NCI-H2196 treated with DMSO at 0.1 percent for 48 hours (cell line): ENCODE measurements at regions not wholly inside any gene's neighbourhood (a gene's known extent, or its start where the extent isn't known, plus 50 kb on each side); places are given as distances from the start of the nearest gene placed in this dataset.

ENCODE experiments used
- DNase-seq: peaks from one replicate; lab custom pipeline; 2025; ENCODE audit not compliant: unreplicated experiment; lab: John Stamatoyannopoulos, UW

DNA sequence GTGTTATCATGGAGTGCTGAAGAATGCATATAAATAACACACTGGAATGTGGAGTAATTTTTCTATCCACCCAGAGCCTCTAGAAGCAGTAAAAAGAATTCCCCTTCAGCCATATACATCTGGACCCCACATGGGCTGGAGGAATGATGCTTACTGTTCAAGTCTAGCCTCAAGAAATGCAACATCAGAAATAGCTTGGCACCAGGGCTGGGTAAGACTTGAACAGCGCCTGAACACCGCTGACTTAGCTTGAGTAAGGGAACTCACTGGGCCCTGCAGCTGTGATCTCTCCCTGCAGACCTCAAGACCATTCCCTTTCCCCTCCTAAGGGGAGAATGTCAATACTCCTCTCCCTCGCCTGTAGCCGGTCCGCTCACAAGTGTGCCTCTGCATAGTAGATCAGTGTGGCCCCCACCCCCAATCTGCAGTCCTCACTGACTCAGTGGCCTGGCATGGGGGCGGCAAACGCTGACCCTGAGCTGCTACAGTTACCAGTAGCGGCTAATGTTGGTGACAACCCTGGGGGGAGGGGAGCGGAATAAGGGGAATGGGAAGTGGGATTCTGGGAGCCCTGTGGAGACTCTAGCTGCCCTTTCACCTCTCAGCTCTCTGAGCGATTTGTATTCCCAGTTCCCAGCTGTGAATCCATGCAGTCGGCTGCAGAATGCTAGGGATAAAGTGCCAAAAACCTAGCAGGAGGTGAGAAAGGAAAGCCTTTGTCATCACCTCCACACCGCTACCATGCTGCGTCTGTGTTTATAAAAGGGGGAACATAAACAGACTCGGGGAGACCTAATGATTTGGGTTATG is 483.9 kb downstream of the DISC1 start:
- DNase-seq = no peak

DNA sequence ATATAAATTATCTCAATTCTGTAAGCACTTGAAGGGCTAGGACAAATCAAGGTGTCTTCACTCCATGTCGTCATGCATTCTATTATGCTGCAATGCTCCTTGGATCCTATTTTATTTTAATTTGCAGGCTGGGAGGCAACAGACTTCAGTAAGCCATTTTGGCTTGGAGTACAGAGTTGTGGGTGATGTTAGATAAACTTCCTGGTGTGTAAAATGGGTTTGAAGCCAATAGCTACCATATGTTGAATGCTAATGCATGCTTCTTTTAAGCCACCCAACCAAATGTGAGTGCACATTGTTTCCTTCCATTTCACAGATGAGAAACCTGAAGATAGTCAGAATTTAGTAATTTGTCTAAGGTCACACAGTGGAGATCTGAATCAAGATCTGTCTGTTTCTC is 482.8 kb downstream of the DISC1 start:
- DNase-seq = no peak

DNA sequence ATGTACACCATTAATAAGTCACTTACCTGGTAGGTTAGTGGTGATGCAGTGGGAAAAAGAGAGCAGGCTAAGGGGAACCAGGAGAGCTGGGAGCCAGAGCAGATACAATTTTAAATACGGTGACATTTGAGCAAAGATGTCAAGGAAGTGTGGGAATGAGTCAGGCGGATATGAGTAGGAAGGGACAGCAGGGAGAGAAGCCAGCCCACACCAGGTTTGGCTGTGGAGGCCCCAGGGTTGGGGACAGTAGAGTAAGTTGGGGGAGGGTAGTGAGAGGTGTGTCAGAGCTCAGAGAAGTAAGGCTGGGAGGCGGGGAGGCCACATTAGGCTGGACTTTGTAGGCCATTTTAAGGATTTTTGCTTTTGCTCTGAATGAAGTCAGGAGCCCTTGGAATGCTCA is 482.0 kb downstream of the DISC1 start:
- DNase-seq = no peak

DNA sequence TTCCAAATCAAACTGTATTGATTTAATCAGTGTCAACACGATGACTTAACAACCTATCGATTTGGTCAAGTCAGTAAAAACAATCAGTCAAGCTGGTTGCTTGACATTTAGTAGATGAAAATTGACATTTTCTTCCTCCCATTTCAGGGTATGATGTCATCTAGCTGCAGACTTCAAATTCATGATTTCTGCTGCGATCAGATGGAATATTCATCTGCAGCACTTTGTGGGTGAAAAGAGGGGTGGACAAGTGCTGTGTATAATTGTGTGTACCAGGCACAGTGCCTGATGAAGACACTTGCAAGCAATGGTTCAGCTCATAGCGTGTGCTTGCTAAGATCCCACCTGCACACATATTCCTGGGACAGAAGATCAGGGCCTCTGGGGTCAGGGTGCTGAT is 479.8 kb downstream of the DISC1 start:
- no peak for DNase-seq

DNA sequence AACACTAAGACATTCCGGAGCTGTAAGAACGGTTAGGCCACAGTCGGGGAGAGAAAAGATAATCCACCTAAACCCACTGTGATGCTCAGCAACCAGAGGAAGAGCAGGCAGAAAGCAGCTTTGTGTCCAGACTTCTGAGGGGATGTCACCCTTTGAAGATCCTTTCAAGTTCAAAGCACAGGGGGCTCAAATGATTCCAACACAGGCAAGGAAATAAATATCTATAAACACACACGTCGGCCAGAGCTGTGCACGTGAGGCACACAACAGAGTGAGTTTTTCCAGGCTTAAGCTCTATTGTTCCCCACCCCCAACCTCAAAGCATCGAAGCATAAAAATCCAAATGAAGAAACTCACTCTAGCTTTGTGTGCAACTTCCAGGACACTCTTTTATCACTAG is 479.0 kb downstream of the DISC1 start:
- DNase-seq = no peak

DNA sequence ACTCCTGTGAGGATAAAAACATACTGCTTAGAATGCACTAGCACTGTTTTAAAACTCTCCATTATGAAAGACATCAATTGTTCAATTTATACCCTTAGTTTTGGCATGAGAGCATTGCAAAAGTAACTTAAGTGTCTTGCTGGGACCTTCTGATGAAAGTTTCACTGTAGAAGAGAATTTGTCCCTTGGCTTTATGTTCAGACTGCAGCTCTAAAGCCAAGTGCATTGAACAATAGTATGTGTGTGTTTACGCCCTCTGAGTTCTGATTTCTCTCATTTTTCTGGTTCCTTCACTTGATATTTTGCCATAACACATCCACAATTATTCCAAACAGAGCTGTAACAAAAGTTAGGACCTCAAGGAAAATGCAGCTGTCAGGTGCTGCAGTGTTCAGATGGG is 474.6 kb downstream of the DISC1 start:
- no peak for DNase-seq

DNA sequence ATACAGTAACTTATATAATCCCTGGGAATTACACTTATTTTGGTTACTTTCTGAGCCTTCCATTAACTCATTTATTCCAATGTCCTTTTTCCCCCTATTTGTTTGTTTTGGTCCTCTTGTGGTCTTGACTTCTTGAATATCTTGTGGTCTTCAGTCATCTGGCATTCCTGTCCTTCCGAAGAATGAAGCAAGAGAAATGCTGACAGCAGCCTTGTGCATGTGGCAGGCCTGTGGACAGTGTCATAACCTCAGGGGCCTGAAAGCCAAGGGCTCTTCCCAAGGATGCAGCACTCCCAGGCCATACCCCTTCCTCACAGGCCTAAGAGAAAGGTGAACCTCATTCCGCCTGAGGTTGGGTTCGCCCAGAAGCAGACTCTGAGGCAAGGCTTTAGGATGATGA is 470.2 kb downstream of the DISC1 start:
- no peak for DNase-seq
